Mesodermal cell (in vitro differentiated cells): ENCODE measurements at regions not wholly inside any gene's neighbourhood (a gene's known extent, or its start where the extent isn't known, plus 50 kb on each side); places are given as distances from the start of the nearest gene placed in this dataset.

Experiments used
- H3K27ac ChIP-seq: 2 replicates; pipeline ENCODE4 v1.7.0; 2013; ENCODE audit warnings: mild to moderate bottlenecking, low read depth, low read length, moderate library complexity; ENCODE audit not compliant: severe bottlenecking
- H3K36me3 ChIP-seq: 2 replicates; pipeline ENCODE4 v1.7.1; 2013; ENCODE audit warnings: mild to moderate bottlenecking, low read length, moderate library complexity; ENCODE audit not compliant: control insufficient read depth, insufficient read depth
- H3K4me1 ChIP-seq: one replicate; pipeline ENCODE4 v1.7.1; 2013; ENCODE audit warnings: mild to moderate bottlenecking, low read length; ENCODE audit not compliant: insufficient read depth, control insufficient read depth, poor library complexity, severe bottlenecking
- H3K4me3 ChIP-seq: 2 replicates; pipeline ENCODE4 v1.7.0; 2013; ENCODE audit warnings: low read length, control low read depth, mild to moderate bottlenecking; ENCODE audit not compliant: insufficient read depth, poor library complexity, severe bottlenecking; ENCODE audit errors: extremely low read depth
- H3K9me3 ChIP-seq: 2 replicates; pipeline ENCODE4 v1.7.1; 2013; ENCODE audit warnings: mild to moderate bottlenecking, low read length, moderate library complexity; ENCODE audit not compliant: control insufficient read depth
- WGBS, 2 experiments: methylation state at CpG; one replicate each; pipeline ENCODE4 v1.1.5; 2013; ENCODE audit warnings: missing lambda C conversion rate in 2 of 2; ENCODE audit not compliant: insufficient coverage in 2 of 2; 5-methylcytosine and 5-hydroxymethylcytosine counted together

GRCh38 chr2:107627926-107628325 is 198.8 kb upstream of the RGPD4 start:
- WGBS, 2 experiments, result no CpG with 5 or more reads among the region's 3 CpGs
- Histone ChIP-seq H3K4me1 (no peaks in the 10 kb centered on the region), H3K27ac (no peak overlapping the region), H3K9me3 (peaks cover 10% of the 10 kb centered on the region), H3K36me3 (no peaks in the 10 kb centered on the region), H3K4me3 (no peak overlapping the region)

GRCh38 chr2:107633580-107634147 is 193.0 kb upstream of the RGPD4 start:
- Histone ChIP-seq H3K4me3 (no peak overlapping the region), H3K27ac (peak overlapping the region; percentile 38), H3K4me1 (no peaks in the 10 kb centered on the region), H3K36me3 (no peaks in the 10 kb centered on the region), H3K9me3 (peaks cover 9% of the 10 kb centered on the region)
- WGBS, 2 experiments, result 67% methylated on average over 1 of the region's 3 CpGs; no CpG with 5 or more reads in 1 of the 2 experiments

GRCh38 chr2:107634172-107634571 is 192.5 kb upstream of the RGPD4 start:
- no peaks in the 10 kb centered on the region for H3K36me3 ChIP-seq
- no CpG with 5 or more reads among the region's 1 CpG for WGBS, 2 experiments
- H3K27ac ChIP-seq, result peak overlapping the region; percentile 38
- H3K4me1 ChIP-seq, result no peaks in the 10 kb centered on the region
- peaks cover 9% of the 10 kb centered on the region for H3K9me3 ChIP-seq
- H3K4me3 ChIP-seq, result no peak overlapping the region

GRCh38 chr2:107635883-107636282 is 190.8 kb upstream of the RGPD4 start:
- no peak overlapping the region for H3K4me3 ChIP-seq
- WGBS, 2 experiments, result 80 to 100% methylated on average over 1 of the region's 3 CpGs
- peaks cover 9% of the 10 kb centered on the region for H3K9me3 ChIP-seq
- H3K27ac ChIP-seq, result no peak overlapping the region
- H3K4me1 ChIP-seq, result no peaks in the 10 kb centered on the region
- H3K36me3 ChIP-seq, result no peaks in the 10 kb centered on the region

GRCh38 chr2:107645586-107645985 is 181.1 kb upstream of the RGPD4 start:
- Histone ChIP-seq H3K27ac (no peak overlapping the region), H3K4me1 (no peaks in the 10 kb centered on the region), H3K9me3 (peaks cover 4% of the 10 kb centered on the region), H3K4me3 (no peak overlapping the region), H3K36me3 (no peaks in the 10 kb centered on the region)

GRCh38 chr2:107648781-107649404 is 177.8 kb upstream of the RGPD4 start:
- WGBS, 2 experiments, result 96% methylated on average over 7 to 9 of the region's 11 CpGs
- peaks cover 4% of the 10 kb centered on the region for H3K9me3 ChIP-seq
- H3K4me3 ChIP-seq, result no peak overlapping the region
- H3K4me1 ChIP-seq, result no peaks in the 10 kb centered on the region
- H3K36me3 ChIP-seq, result no peaks in the 10 kb centered on the region
- no peak overlapping the region for H3K27ac ChIP-seq

GRCh38 chr2:107657049-107657448 is 169.6 kb upstream of the RGPD4 start:
- H3K4me3 ChIP-seq, result no peak overlapping the region
- no peaks in the 10 kb centered on the region for H3K36me3 ChIP-seq
- no peaks in the 10 kb centered on the region for H3K4me1 ChIP-seq
- no peak overlapping the region for H3K27ac ChIP-seq
- WGBS, 2 experiments, result 100% methylated on average over 1 of the region's 3 CpGs; no CpG with 5 or more reads in 1 of the 2 experiments
- H3K9me3 ChIP-seq, result no peaks in the 10 kb centered on the region

GRCh38 chr2:107663632-107664031 is 163.1 kb upstream of the RGPD4 start:
- Histone ChIP-seq H3K27ac (no peak overlapping the region), H3K4me3 (no peak overlapping the region), H3K4me1 (no peaks in the 10 kb centered on the region), H3K9me3 (no peaks in the 10 kb centered on the region), H3K36me3 (no peaks in the 10 kb centered on the region)
- WGBS, 2 experiments, result 88 to 96% methylated on average over 4 to 5 of the region's 6 CpGs

GRCh38 chr2:107669335-107669734 is 157.4 kb upstream of the RGPD4 start:
- Histone ChIP-seq H3K4me3 (no peak overlapping the region), H3K27ac (no peak overlapping the region), H3K36me3 (no peaks in the 10 kb centered on the region), H3K9me3 (peaks cover 12% of the 10 kb centered on the region), H3K4me1 (no peaks in the 10 kb centered on the region)
- WGBS, 2 experiments, result 60 to 68% methylated on average over 3 of the region's 4 CpGs

GRCh38 chr2:107681936-107682335 is 144.8 kb upstream of the RGPD4 start:
- no peak overlapping the region for H3K4me3 ChIP-seq
- H3K4me1 ChIP-seq, result peaks cover 4% of the 10 kb centered on the region
- 58 to 64% methylated on average over 6 to 7 of the region's 8 CpGs for WGBS, 2 experiments
- H3K27ac ChIP-seq, result no peak overlapping the region
- H3K36me3 ChIP-seq, result no peaks in the 10 kb centered on the region
- H3K9me3 ChIP-seq, result no peaks in the 10 kb centered on the region

- H3K36me3 ChIP-seq, result no peaks in the 10 kb centered on the region
- H3K9me3 ChIP-seq, result no peaks in the 10 kb centered on the region
- 86 to 92% methylated on average over 3 to 4 of the region's 4 CpGs for WGBS, 2 experiments
Observed at GRCh38 chr2:107684421-107684820, 142.3 kb upstream of the RGPD4 start.

More at GRCh38 chr2:107684421-107684820, 142.3 kb upstream of the RGPD4 start:
- no peak overlapping the region for H3K27ac ChIP-seq
- peaks cover 4% of the 10 kb centered on the region for H3K4me1 ChIP-seq
- H3K4me3 ChIP-seq, result no peak overlapping the region
